ENCODE measurements at regions not wholly inside any gene's neighbourhood (a gene's known extent, or its start where the extent isn't known, plus 50 kb on each side); places are given as distances from the start of the nearest gene placed in this dataset.

DNA sequence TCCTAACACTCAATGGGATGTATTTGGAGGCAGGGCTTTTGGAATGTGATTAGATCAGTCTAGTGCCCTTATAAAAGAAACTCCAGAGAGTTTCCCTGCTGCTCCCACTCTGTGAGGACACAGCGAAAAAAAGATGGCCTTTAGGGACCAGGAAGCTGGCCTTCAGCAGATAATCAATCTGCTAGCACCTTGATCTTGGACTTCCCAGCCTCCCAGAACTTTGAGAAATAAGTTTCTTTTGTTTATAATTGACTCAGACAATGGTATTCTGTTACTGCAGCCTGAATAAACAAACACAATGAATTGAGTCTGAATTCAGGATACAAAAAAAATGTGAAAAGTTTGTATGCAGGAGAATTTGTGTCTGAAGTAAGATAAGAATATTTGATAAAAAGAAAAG is 842.1 kb downstream of the FSTL5 start:
- TF ChIP-seq POLR2A (IDR thresholded peaks at IDR 0.05) = no peak
- TF ChIP-seq, protein P1, sequence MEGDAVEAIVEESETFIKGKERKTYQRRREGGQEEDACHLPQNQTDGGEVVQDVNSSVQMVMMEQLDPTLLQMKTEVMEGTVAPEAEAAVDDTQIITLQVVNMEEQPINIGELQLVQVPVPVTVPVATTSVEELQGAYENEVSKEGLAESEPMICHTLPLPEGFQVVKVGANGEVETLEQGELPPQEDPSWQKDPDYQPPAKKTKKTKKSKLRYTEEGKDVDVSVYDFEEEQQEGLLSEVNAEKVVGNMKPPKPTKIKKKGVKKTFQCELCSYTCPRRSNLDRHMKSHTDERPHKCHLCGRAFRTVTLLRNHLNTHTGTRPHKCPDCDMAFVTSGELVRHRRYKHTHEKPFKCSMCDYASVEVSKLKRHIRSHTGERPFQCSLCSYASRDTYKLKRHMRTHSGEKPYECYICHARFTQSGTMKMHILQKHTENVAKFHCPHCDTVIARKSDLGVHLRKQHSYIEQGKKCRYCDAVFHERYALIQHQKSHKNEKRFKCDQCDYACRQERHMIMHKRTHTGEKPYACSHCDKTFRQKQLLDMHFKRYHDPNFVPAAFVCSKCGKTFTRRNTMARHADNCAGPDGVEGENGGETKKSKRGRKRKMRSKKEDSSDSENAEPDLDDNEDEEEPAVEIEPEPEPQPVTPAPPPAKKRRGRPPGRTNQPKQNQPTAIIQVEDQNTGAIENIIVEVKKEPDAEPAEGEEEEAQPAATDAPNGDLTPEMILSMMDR (IDR thresholded peaks at IDR 0.05) = no peak
